ENCODE measurements at regions not wholly inside any gene's neighbourhood (a gene's known extent, or its start where the extent isn't known, plus 50 kb on each side); places are given as distances from the start of the nearest gene placed in this dataset.

GRCh38 chr6:40721271-40721952 is 134.2 kb upstream of the LRFN2 start:
- TF ChIP-seq EZH2phosphoT487 (IDR thresholded peaks at IDR 0.05; ENCODE audit: borderline replicate concordance, low read length): no peak
- TF ChIP-seq, protein P1, sequence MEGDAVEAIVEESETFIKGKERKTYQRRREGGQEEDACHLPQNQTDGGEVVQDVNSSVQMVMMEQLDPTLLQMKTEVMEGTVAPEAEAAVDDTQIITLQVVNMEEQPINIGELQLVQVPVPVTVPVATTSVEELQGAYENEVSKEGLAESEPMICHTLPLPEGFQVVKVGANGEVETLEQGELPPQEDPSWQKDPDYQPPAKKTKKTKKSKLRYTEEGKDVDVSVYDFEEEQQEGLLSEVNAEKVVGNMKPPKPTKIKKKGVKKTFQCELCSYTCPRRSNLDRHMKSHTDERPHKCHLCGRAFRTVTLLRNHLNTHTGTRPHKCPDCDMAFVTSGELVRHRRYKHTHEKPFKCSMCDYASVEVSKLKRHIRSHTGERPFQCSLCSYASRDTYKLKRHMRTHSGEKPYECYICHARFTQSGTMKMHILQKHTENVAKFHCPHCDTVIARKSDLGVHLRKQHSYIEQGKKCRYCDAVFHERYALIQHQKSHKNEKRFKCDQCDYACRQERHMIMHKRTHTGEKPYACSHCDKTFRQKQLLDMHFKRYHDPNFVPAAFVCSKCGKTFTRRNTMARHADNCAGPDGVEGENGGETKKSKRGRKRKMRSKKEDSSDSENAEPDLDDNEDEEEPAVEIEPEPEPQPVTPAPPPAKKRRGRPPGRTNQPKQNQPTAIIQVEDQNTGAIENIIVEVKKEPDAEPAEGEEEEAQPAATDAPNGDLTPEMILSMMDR (IDR thresholded peaks at IDR 0.05; ENCODE audit: low read depth, low read length, poor library complexity, severe bottlenecking): no peak
- Histone ChIP-seq H3K27me3 (ENCODE audit: control insufficient read depth, low read length) (no peaks in the 10 kb centered on the region), H3K4me3 (ENCODE audit: low read length) (no peak overlapping the region), H4K20me1 (ENCODE audit: control insufficient read depth, insufficient read depth, low read depth, low read length) (no peaks in the 10 kb centered on the region), H3K27ac (ENCODE audit: low read depth, low read length) (no peak overlapping the region), H3K9me3 (ENCODE audit: control insufficient read depth, insufficient read depth, low read length) (no peaks in the 10 kb centered on the region), H3K36me3 (ENCODE audit: control insufficient read depth, low read length) (no peaks in the 10 kb centered on the region), H3F3A (ENCODE audit: control insufficient read depth, insufficient read depth) (no peaks in the 10 kb centered on the region), H3K9me2 (replicated peaks; ENCODE audit: control insufficient read depth, low read length) (no peaks in the 10 kb centered on the region), H3K79me2 (ENCODE audit: control insufficient read depth, low read length) (no peaks in the 10 kb centered on the region), H3K4me2 (ENCODE audit: low read length) (peak overlapping the region; percentile 88), H3K4me1 (ENCODE audit: control insufficient read depth, low read length) (peaks cover 65% of the 10 kb centered on the region)

- no peak for TF ChIP-seq EZH2phosphoT487 (IDR thresholded peaks at IDR 0.05; ENCODE audit: borderline replicate concordance, low read length)
- TF ChIP-seq, protein P1 (IDR thresholded peaks at IDR 0.05; ENCODE audit: low read depth, low read length, poor library complexity, severe bottlenecking): no peak
- H3K9me3 ChIP-seq (ENCODE audit: control insufficient read depth, insufficient read depth, low read length): no peaks in the 10 kb centered on the region
- no peaks in the 10 kb centered on the region for H3K9me2 ChIP-seq (replicated peaks; ENCODE audit: control insufficient read depth, low read length)
- peak overlapping the region; percentile 88 for H3K4me2 ChIP-seq (ENCODE audit: low read length)
- no peaks in the 10 kb centered on the region for H3K27me3 ChIP-seq (ENCODE audit: control insufficient read depth, low read length)
- peak overlapping the region; percentile 69 for H3K4me3 ChIP-seq (ENCODE audit: low read length)
- no peaks in the 10 kb centered on the region for H4K20me1 ChIP-seq (ENCODE audit: control insufficient read depth, insufficient read depth, low read depth, low read length)
- no peaks in the 10 kb centered on the region for H3K36me3 ChIP-seq (ENCODE audit: control insufficient read depth, low read length)
- no peaks in the 10 kb centered on the region for H3F3A ChIP-seq (ENCODE audit: control insufficient read depth, insufficient read depth)
- H3K79me2 ChIP-seq (ENCODE audit: control insufficient read depth, low read length): no peaks in the 10 kb centered on the region
- peaks cover 75% of the 10 kb centered on the region for H3K4me1 ChIP-seq (ENCODE audit: control insufficient read depth, low read length)
- H3K27ac ChIP-seq (ENCODE audit: low read depth, low read length): peak overlapping the region; percentile 69
Observed at GRCh38 chr6:40720375-40720748, 133.2 kb upstream of the LRFN2 start.

DNA sequence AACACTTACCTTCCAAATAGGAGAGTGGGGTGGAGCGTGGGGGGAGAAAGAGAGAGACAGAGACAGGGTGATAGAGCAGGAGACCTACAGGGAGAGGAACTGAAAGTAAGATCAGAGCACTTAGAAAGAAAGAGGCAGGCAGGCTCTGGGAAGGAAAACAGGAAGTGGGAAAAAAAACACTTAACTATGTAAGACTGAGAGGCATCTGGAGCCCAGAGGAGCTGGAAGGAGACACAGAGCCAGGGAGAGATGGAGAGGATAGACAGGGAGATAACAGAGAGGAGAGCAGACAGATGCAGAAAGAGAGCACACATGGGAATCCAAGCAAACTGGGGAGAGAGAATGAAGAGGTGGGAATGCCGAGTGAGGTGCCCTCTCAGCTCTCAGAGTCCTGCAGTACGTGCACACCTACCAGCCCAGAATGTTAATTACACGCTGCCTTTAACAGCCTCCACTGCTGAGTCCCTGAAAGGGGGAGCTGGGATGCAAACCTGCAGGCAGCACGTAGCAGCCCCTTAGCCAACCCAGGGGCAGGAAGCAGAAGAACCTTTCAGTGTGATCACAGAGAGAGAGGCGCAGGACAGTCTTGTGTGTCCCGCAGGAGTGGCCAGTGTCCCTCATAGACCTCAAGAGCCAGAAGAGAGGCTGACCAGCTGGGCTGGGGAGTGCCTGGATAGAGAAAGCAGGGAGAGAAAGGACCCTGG is 132.7 kb upstream of the LRFN2 start:
- peak overlapping the region; percentile 88 for H3K4me2 ChIP-seq (ENCODE audit: low read length)
- TF ChIP-seq EZH2phosphoT487 (IDR thresholded peaks at IDR 0.05; ENCODE audit: borderline replicate concordance, low read length): no peak
- TF ChIP-seq, protein P1 (IDR thresholded peaks at IDR 0.05; ENCODE audit: low read depth, low read length, poor library complexity, severe bottlenecking): no peak
- no peaks in the 10 kb centered on the region for H3K9me3 ChIP-seq (ENCODE audit: control insufficient read depth, insufficient read depth, low read length)
- H4K20me1 ChIP-seq (ENCODE audit: control insufficient read depth, insufficient read depth, low read depth, low read length): no peaks in the 10 kb centered on the region
- H3K4me3 ChIP-seq (ENCODE audit: low read length): peak overlapping the region; percentile 69
- H3K27ac ChIP-seq (ENCODE audit: low read depth, low read length): peak overlapping the region; percentile 69
- no peaks in the 10 kb centered on the region for H3F3A ChIP-seq (ENCODE audit: control insufficient read depth, insufficient read depth)
- no peaks in the 10 kb centered on the region for H3K36me3 ChIP-seq (ENCODE audit: control insufficient read depth, low read length)
- H3K4me1 ChIP-seq (ENCODE audit: control insufficient read depth, low read length): peaks cover 80% of the 10 kb centered on the region
- H3K27me3 ChIP-seq (ENCODE audit: control insufficient read depth, low read length): no peaks in the 10 kb centered on the region
- no peaks in the 10 kb centered on the region for H3K79me2 ChIP-seq (ENCODE audit: control insufficient read depth, low read length)
- no peaks in the 10 kb centered on the region for H3K9me2 ChIP-seq (replicated peaks; ENCODE audit: control insufficient read depth, low read length)

Measured in DOHH2 (cell line).